22Rv1 (cell line): ENCODE measurements at regions not wholly inside any gene's neighbourhood (a gene's known extent, or its start where the extent isn't known, plus 50 kb on each side); places are given as distances from the start of the nearest gene placed in this dataset.

Source experiments
- H3K27ac ChIP-seq: fragments of 450-650 bp; 2 replicates; pipeline ENCODE4 v1.5.1; 2017
- ZFX ChIP-seq: fragments of 450-650 bp; IDR thresholded peaks from 2 replicates; pipeline ENCODE4 v1.6.1; 2017; ENCODE audit warnings: antibody characterized with exemption, borderline replicate concordance
- TF ChIP-seq, protein P1 (sequence below): fragments of 450-650 bp; IDR thresholded peaks from 2 replicates; pipeline ENCODE4 v1.5.1; 2017; ENCODE audit warnings: mild to moderate bottlenecking

DNA sequence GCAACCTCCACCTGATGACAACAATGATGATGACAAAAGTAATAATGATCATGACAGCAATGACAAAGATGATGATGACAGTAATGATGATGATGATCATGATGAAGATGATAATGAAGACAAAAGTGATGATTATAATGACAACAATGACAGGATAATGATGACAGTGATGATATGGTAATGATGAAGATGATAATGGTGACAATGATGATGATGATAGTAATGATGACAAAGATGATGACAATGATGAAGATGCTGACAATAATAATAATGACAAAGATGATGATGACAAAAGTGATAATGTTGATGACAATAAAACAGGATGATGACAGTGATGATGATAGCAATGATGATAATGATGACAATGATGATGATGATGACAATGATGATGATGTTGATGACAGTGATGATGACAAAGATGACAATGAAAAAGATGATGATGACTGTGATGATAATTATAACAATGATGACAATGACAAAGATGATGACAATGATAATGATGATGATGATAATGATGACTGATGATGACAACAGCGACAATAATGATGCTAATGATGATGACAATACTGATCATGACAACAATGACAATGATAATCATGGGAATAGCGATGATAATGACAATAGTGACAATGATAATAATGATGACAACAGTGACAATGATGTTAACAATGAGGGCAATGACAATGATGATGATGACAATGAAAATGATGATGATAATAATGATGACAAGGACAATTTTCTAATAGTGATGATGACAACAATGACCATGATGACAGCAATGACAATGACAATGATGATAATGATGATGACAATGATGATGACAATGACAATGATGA is 1106.5 kb upstream of the AUTS2 start:
- no peak overlapping the region for H3K27ac ChIP-seq
- TF ChIP-seq ZFX: no peak
- TF ChIP-seq, protein P1, sequence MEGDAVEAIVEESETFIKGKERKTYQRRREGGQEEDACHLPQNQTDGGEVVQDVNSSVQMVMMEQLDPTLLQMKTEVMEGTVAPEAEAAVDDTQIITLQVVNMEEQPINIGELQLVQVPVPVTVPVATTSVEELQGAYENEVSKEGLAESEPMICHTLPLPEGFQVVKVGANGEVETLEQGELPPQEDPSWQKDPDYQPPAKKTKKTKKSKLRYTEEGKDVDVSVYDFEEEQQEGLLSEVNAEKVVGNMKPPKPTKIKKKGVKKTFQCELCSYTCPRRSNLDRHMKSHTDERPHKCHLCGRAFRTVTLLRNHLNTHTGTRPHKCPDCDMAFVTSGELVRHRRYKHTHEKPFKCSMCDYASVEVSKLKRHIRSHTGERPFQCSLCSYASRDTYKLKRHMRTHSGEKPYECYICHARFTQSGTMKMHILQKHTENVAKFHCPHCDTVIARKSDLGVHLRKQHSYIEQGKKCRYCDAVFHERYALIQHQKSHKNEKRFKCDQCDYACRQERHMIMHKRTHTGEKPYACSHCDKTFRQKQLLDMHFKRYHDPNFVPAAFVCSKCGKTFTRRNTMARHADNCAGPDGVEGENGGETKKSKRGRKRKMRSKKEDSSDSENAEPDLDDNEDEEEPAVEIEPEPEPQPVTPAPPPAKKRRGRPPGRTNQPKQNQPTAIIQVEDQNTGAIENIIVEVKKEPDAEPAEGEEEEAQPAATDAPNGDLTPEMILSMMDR: no peak

DNA sequence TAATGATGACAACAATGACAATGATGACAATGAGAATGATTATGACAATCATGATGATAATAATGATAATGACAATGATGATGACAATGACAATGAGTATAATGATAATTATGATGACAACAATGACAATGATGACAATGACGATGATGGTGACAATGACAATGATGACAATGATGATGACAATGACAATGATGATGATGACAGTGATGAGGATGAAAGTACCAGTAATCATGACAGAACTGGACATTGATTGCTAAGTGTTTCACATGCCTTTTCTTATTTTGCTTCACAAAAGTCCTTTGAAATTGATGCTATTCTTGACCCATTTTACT is 1106.0 kb upstream of the AUTS2 start:
- TF ChIP-seq, protein P1: no peak
- TF ChIP-seq ZFX: no peak
- H3K27ac ChIP-seq: no peak overlapping the region

DNA sequence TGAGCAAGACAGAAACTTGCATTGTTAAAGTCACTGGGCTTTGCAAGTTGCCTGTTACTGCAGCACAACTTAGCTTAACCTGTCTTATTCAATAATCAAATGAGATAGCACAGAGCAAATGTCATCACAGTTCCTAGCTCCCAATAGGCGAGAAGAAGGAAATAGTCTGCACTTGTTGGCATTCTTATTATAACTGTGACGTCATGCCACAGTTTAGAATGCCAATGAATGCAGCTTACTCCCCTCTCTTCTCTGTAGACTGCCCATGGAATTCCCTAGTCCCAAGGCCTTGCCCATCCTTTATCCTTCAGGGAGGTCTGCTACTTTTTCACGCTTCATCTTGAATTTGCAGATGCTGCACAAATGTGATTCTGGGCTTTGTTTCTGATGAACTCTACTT is 1094.9 kb upstream of the AUTS2 start:
- H3K27ac ChIP-seq: no peak overlapping the region
- TF ChIP-seq ZFX: no peak
- TF ChIP-seq, protein P1: no peak

DNA sequence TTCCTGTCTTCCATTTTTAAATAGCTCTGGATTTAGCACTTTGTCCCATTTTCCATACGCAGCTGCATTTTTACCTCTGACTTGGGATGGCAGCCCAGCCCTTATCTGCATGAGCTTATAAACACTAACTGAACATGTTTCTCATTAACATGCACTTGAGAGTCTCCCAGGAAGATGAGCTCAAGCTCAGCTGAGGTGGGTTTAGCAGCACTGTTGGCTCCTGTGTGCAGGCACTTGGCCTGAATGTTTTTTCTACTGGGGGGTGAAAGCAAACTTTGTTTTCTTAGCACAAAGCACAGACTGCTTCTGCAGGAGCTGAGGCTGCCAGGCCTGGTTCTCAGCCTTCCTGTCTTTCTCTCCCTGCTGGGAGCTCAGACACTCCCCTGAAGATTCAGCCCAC is 1093.6 kb upstream of the AUTS2 start:
- TF ChIP-seq ZFX: no peak
- TF ChIP-seq, protein P1: no peak

DNA sequence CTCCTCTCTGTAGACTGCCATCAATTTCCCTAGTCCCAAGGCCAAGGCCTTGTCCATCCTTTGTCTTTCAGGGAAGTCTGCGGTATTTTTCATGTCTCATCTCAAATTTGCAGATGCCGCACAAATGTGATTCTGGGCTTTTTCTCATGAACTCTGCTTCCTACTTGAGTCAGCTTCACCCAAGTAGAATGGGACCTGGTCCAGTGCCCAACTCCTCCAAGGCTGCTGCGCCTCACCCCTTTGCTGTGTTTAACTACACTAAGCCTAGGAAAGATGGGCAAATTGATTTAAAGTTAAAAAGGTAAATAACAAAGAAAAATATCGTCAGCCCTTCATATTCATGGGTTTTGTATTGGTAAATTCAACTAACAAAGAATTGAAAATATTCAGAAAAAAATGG is 1092.6 kb upstream of the AUTS2 start:
- TF ChIP-seq, protein P1: no peak
- TF ChIP-seq ZFX: no peak
- no peak overlapping the region for H3K27ac ChIP-seq

More for the DNA sequence above, 1093.6 kb upstream of the AUTS2 start:
- no peak overlapping the region for H3K27ac ChIP-seq

DNA sequence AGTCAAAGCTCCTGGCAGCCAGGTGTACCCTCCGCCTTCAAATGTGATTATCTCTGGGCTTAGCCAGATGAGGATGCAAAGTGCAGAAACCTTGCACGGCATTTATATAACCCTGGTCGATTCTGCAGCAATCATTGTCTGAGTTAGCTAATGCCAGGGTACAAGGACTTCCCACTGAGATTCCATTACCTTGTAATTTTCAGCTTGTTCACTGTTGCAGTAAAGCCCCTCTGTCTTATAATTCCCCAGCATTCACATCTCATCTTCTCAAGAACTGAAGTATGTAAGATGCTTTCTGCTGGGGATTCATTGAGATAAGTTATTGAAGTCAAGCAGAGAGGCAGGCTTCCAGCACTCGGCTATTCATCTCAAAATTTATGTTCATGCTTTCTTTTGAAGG is 1090.6 kb upstream of the AUTS2 start:
- H3K27ac ChIP-seq: no peak overlapping the region
- TF ChIP-seq ZFX: no peak
- TF ChIP-seq, protein P1: no peak

DNA sequence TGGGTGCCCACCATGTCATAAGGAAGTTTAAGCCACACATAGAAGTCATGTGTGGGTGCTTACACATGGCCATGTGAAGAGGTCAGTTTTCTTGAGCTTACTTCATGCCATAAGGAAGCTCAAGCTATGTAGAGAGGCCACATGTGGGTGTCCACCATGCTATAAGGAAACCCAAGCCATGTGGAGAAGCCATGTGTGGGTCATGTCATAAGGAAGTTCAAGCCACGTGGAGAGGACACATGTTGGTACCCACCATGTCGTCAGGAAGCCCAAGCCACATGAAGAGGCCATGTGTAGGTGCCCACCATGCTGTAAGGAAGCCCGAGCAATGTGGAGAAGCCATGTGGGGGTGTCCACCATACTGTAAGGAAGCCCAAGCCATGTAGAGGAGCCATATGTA is 1089.2 kb upstream of the AUTS2 start:
- no peak overlapping the region for H3K27ac ChIP-seq
- TF ChIP-seq, protein P1: no peak
- TF ChIP-seq ZFX: no peak
